ENCODE measurements at regions not wholly inside any gene's neighbourhood (a gene's known extent, or its start where the extent isn't known, plus 50 kb on each side); places are given as distances from the start of the nearest gene placed in this dataset.

DNA sequence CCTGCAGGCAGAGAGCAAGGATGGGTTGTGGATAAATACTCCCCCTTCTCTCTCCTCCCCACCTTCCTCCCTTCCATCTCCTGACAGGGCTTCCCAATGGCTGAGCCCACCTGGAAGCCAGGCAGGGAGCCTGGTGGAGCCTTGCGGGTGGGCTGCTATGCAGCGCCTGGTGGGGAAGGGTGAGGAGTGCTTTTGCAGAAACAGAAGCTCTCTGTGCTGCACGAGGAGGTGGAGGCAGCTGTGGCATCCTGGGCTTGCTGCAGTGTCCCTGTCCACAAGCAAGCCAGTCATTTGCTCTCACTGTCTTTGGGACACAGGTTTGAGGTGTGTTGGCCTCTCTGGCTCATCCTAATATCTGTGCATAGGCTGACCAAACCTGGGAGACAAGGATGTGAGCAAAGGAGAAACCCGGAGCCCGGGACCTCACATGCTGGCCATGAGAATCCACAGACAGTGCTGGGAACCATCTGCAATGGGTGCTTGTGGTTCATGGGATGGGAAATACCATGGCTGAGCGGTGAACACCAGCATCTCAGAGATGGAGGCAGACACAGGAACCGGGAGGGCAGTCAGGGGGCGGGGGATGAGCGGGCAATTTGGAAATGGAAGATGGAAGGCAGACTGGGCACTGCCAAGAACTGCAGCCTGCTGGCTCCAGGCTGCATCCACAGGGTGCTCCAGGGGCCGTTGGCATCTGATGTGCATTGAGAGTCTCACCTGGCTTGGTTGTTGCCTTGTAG, 364.2 kb downstream of the GLRX3 start:
- no peak for ATAC-seq (ENCODE audit: insufficient read depth, low FRiP score)
- H3K27ac ChIP-seq (ENCODE audit: low read depth in 1 of 2, low read length in 1 of 2): no peak overlapping the region
- H3K27me3 ChIP-seq (ENCODE audit: control insufficient read depth in 3 of 3, insufficient read depth in 3 of 3, low read length in 2 of 3): no peaks in the 10 kb centered on the region
- no peaks in the 10 kb centered on the region for H3K4me1 ChIP-seq (ENCODE audit: control insufficient read depth in 5 of 5, insufficient read depth in 5 of 5, low read length in 5 of 5)
- no peaks in the 10 kb centered on the region for H3K36me3 ChIP-seq (ENCODE audit: control insufficient read depth in 4 of 4, insufficient read depth in 4 of 4, low read length in 4 of 4)
- 81 to 83% methylated on average over 10 of the region's 10 CpGs for WGBS, 2 donors
- DNase-seq: no peak
- TF ChIP-seq, protein P1, sequence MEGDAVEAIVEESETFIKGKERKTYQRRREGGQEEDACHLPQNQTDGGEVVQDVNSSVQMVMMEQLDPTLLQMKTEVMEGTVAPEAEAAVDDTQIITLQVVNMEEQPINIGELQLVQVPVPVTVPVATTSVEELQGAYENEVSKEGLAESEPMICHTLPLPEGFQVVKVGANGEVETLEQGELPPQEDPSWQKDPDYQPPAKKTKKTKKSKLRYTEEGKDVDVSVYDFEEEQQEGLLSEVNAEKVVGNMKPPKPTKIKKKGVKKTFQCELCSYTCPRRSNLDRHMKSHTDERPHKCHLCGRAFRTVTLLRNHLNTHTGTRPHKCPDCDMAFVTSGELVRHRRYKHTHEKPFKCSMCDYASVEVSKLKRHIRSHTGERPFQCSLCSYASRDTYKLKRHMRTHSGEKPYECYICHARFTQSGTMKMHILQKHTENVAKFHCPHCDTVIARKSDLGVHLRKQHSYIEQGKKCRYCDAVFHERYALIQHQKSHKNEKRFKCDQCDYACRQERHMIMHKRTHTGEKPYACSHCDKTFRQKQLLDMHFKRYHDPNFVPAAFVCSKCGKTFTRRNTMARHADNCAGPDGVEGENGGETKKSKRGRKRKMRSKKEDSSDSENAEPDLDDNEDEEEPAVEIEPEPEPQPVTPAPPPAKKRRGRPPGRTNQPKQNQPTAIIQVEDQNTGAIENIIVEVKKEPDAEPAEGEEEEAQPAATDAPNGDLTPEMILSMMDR (IDR thresholded peaks at IDR 0.05; ENCODE audit: control extremely low read depth, extremely low read depth): no peak
- no peak overlapping the region for H3K4me3 ChIP-seq
- peaks cover 0 to 4% (median 0%) of the 10 kb centered on the region in 4 donors for H3K9me3 ChIP-seq (ENCODE audit: control insufficient read depth in 4 of 4, insufficient read depth in 3 of 4, low read length in 3 of 4)
- H3K9ac ChIP-seq (ENCODE audit: insufficient read depth in 1 of 2, low read length in 2 of 2): no peak overlapping the region

DNA sequence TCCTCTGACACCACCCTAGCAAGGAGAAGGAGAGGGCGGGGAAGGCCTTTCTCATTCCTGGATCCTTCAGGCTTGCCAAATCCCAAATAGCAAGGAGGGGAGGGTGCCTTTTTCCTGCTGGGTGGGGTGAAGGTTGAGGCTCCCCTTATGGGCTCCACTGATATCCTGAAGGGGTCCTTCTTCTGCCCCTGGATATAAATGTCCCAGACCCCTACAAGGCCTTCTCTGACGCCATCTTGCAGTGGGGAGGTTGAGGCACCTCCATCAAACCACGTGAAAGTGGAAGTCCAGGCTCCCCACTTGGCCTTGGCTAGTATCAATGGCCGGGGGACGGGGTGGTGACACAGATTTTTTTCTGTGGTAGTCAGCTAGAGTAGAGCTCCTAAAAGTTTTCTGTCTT, 371.3 kb downstream of the GLRX3 start:
- peaks cover 0 to 4% (median 0%) of the 10 kb centered on the region in 3 donors for H3K27me3 ChIP-seq (ENCODE audit: control insufficient read depth in 3 of 3, insufficient read depth in 3 of 3, low read length in 2 of 3)
- H3K4me1 ChIP-seq (ENCODE audit: control insufficient read depth in 5 of 5, insufficient read depth in 5 of 5, low read length in 5 of 5): peaks cover 0 to 4% (median 0%) of the 10 kb centered on the region in 5 donors
- H3K9me3 ChIP-seq (ENCODE audit: control insufficient read depth in 4 of 4, insufficient read depth in 3 of 4, low read length in 3 of 4): no peaks in the 10 kb centered on the region
- H3K4me3 ChIP-seq: no peak overlapping the region
- H3K27ac ChIP-seq (ENCODE audit: low read depth in 1 of 2, low read length in 1 of 2): no peak overlapping the region
- 68 to 75% methylated on average over 5 of the region's 5 CpGs for WGBS, 2 donors
- ATAC-seq (ENCODE audit: insufficient read depth, low FRiP score) (no peak), DNase-seq (no peak)
- TF ChIP-seq, protein P1 (IDR thresholded peaks at IDR 0.05; ENCODE audit: control extremely low read depth, extremely low read depth): no peak
- no peaks in the 10 kb centered on the region for H3K36me3 ChIP-seq (ENCODE audit: control insufficient read depth in 4 of 4, insufficient read depth in 4 of 4, low read length in 4 of 4)
- H3K9ac ChIP-seq (ENCODE audit: insufficient read depth in 1 of 2, low read length in 2 of 2): no peak overlapping the region

DNA sequence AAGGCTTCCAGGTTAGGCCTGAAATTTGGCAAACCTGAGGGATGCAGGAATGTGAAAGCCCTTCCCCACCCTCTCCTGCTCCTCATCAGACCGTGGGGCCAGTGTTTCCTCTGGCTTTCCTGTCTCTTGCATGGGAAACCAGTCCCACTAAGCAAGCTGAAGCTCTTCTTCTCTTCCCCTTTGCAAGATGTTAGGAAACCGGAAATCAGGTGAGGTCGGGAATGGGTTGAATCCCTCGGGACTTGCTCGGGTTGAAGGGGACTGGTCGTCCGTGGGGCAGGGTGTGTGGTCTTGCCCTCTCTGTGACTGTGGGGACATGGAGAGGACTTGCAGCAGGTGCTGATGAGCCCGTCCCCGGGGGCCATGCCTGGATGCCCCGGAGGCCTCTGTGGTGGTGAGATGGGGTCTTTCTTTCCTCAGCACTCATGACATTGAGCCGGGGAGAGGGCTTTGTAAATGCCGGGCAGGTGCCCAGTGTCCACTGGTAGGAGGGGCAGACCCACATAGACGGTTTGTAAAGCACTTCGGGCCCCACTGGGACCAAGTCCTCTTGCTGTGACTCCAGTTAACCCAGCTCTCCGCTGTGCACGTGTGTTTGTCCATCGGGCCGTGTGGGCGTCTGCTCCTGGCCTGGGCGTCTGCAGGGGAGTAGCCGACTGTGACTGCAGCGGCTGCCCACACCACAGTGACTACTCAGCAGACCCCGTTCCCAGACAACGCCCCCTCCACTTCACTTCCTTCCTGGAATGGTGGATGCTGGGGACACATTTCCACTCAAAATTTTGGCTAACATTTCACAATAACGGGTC, 373.9 kb downstream of the GLRX3 start:
- Histone ChIP-seq H3K4me3 (no peak overlapping the region), H3K27ac (ENCODE audit: low read depth in 1 of 2, low read length in 1 of 2) (no peak overlapping the region), H3K4me1 (ENCODE audit: control insufficient read depth in 5 of 5, insufficient read depth in 5 of 5, low read length in 5 of 5) (peaks cover 0 to 4% (median 0%) of the 10 kb centered on the region in 5 donors), H3K27me3 (ENCODE audit: control insufficient read depth in 3 of 3, insufficient read depth in 3 of 3, low read length in 2 of 3) (peaks cover 0 to 4% (median 0%) of the 10 kb centered on the region in 3 donors), H3K9ac (ENCODE audit: insufficient read depth in 1 of 2, low read length in 2 of 2) (no peak overlapping the region), H3K36me3 (ENCODE audit: control insufficient read depth in 4 of 4, insufficient read depth in 4 of 4, low read length in 4 of 4) (no peaks in the 10 kb centered on the region), H3K9me3 (ENCODE audit: control insufficient read depth in 4 of 4, insufficient read depth in 3 of 4, low read length in 3 of 4) (peaks cover 0 to 1% (median 0%) of the 10 kb centered on the region in 4 donors)
- DNase-seq (no peak), ATAC-seq (ENCODE audit: insufficient read depth, low FRiP score) (no peak)
- TF ChIP-seq, protein P1 (IDR thresholded peaks at IDR 0.05; ENCODE audit: control extremely low read depth, extremely low read depth): no peak
- WGBS, 2 donors: 79% methylated on average over 25 of the region's 25 CpGs
